LNCaP clone FGC (cell line): ENCODE measurements at regions not wholly inside any gene's neighbourhood (a gene's known extent, or its start where the extent isn't known, plus 50 kb on each side); places are given as distances from the start of the nearest gene placed in this dataset.

Experiments
- DNase-seq: peaks from one replicate; pipeline ENCODE4 v3.0.0-alpha.2; 2011; ENCODE audit warnings: low read depth
- H3K4me3 ChIP-seq: 2 replicates; pipeline ENCODE4 v1.5.1; 2011; ENCODE audit warnings: mild to moderate bottlenecking, low read depth, low read length, control low read depth
- TF ChIP-seq, protein P1 (sequence below): IDR thresholded peaks from 2 replicates; pipeline ENCODE4 v1.5.1; 2012; ENCODE audit warnings: mild to moderate bottlenecking; ENCODE audit not compliant: control insufficient read depth, insufficient read depth; ENCODE audit errors: extremely low read depth

DNA sequence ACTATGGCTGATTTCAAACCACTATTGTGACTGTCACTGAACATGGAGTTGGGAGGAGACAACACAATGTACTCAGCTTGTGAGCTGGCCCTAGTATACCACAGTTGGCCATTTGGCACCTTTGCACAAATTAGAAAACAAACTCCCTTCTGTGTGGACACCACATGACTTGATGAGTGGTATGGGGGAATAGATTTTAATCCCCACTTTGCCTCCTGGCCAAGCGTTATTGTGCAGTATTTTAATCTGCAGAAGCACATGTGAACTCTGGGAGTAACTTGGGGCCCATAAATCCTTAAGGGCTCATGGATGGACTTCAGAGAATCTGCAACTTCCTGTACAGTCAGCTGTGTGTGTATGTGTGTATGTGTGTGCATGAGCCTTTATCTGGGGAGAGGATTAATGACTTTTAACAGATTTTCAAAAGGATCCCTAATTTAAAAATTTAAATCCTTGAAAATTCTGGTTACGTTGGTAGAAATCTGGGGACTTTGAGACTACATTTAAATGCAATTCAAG lies 105.0 kb upstream of the PAQR3 start:
- no peak overlapping the region for H3K4me3 ChIP-seq
- no peak for DNase-seq
- TF ChIP-seq, protein P1, sequence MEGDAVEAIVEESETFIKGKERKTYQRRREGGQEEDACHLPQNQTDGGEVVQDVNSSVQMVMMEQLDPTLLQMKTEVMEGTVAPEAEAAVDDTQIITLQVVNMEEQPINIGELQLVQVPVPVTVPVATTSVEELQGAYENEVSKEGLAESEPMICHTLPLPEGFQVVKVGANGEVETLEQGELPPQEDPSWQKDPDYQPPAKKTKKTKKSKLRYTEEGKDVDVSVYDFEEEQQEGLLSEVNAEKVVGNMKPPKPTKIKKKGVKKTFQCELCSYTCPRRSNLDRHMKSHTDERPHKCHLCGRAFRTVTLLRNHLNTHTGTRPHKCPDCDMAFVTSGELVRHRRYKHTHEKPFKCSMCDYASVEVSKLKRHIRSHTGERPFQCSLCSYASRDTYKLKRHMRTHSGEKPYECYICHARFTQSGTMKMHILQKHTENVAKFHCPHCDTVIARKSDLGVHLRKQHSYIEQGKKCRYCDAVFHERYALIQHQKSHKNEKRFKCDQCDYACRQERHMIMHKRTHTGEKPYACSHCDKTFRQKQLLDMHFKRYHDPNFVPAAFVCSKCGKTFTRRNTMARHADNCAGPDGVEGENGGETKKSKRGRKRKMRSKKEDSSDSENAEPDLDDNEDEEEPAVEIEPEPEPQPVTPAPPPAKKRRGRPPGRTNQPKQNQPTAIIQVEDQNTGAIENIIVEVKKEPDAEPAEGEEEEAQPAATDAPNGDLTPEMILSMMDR: no peak

DNA sequence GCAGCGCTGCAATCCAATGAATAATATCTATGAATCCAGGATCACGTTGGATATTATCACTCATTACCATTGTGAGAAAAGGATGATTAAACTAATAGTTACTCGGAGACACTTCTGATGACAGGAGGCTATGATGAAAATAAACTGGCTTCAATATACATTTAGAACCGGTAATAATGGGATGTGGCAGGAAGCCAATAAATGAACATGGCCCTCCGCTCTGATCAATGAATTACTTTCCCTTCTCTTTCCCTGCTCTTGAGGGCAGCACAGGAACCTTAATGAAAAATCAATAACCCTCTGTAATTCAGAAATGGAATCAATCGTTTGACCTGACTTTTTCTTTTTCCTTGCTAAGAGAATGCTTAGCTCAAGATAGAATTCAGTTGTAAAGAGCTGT lies 103.9 kb upstream of the PAQR3 start:
- TF ChIP-seq, protein P1: no peak
- no peak for DNase-seq
- H3K4me3 ChIP-seq: no peak overlapping the region

DNA sequence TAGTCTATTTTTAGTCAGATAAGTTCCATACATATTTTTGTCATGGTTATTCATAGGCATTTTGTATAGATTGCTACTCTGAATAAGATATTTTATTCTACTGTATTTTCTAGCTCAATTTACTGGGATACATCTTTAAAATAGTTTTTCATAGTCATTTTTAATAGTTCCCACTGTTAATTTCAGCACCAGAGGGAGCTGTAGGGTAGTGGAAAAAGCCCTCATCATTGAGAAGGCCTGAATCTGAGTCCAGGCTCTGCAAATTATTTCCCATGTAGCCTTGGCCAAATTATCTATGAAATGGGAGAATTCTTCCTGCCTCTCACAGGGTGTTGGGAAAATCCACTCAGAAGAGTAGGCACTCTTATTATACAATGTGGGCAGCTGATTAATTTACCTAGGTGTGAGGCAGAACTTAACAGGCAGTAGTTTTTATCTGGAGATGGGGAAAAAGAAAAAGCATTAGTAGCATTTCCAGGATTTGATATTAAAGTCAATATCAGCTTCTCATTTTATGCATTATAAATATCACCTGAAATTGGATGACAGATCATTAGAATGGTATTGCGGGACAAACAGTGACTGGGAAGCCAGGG lies 102.9 kb upstream of the PAQR3 start:
- no peak overlapping the region for H3K4me3 ChIP-seq
- DNase-seq: peak; percentile 10
- TF ChIP-seq, protein P1: peak; percentile 57

DNA sequence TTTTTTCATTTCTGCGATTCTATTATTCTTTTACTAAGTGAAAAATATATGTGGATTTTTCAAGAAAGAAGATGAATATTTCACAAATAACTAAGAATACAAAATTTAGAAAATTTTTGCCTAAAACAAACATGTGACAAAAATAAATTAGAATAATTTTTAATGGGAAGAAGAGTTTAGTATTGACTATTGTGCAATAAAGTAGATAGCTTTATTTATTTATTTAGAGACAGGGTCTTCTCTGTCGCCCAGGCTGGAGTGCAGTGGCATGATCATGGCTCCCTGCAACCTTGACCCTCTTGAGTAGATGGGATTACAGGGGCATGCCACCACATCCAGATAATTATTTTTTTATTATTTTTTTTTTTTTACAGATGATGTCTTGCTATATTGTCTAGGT lies 95.3 kb upstream of the PAQR3 start:
- TF ChIP-seq, protein P1: no peak
- no peak overlapping the region for H3K4me3 ChIP-seq
- DNase-seq: no peak

DNA sequence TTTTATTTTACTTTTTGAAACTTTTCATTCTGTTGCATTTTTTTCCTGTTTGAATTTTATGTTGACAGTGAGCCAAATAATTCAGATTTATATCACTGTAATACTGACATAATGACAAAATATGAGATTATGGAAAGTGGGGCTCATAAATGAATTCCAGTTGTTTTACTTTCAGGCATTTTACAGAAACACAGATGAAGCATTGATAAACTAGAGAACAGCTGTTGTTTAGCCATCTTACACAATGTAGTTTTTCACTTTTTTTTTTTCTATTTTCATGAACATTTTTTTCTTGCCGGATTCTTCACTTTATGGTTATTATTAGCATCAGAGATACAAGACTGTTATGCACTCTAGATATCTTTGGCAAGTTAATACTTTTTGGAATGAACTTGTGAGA lies 91.7 kb upstream of the PAQR3 start:
- DNase-seq: no peak
- TF ChIP-seq, protein P1: no peak
- H3K4me3 ChIP-seq: no peak overlapping the region

DNA sequence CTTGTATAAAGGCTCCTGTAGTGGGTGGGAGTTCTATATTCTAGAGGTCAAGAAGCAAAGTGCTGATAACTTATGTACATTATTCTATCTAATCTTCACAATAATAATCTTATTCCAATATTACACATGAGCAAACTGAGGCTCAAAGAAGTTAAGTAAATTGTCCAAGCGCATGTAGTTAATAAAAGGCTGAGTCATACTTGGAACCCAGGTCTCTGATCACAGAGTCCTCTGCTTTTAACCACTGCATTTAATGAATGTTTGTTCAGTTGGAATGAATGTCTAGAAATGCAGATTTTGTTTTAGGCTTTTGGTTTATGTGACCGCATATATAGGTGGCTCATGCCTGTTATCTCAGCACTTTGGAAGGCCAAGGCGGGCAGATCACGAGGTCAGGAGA lies 88.4 kb upstream of the PAQR3 start:
- no peak overlapping the region for H3K4me3 ChIP-seq
- TF ChIP-seq, protein P1: no peak
- peak; percentile 4 for DNase-seq

DNA sequence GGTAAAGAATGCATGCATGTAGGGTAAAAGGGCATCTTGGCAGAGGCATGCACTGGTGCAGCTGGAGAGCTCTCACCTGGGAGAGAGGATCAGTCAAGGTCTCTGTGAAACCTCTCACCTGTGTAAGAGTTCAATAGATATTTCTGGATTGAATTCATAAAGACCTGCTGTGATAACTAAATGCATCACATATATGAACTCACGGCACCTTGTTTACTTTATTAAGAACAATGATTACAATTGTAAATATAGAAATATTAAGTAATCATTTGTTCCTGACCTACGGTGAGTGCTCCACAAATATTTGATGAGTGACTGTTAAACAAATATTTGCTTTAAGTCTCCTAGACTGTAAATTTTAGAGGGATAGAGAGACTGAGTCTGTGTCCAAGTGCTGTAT lies 85.9 kb upstream of the PAQR3 start:
- DNase-seq: peak; percentile 89
- H3K4me3 ChIP-seq: no peak overlapping the region
- TF ChIP-seq, protein P1: no peak
